DOHH2 (cell line): ENCODE measurements at regions not wholly inside any gene's neighbourhood (a gene's known extent, or its start where the extent isn't known, plus 50 kb on each side); places are given as distances from the start of the nearest gene placed in this dataset.

Experiments
- H3F3A ChIP-seq: fragments of 200-600 bp; sonication (generic), shearing (Covaris generic); 2 replicates; pipeline ENCODE4 v1.6.0; 2016; ENCODE audit warnings: antibody characterized with exemption, mild to moderate bottlenecking; ENCODE audit not compliant: control insufficient read depth, insufficient read depth
- H3K27ac ChIP-seq: fragments of 200-600 bp; sonication (generic); 2 replicates; pipeline ENCODE4 v1.5.1; 2014; ENCODE audit warnings: low read depth, mild to moderate bottlenecking, low read length, moderate library complexity
- H3K27me3 ChIP-seq: fragments of 200-600 bp; sonication (generic); 2 replicates; pipeline ENCODE4 v1.6.1; 2014; ENCODE audit warnings: mild to moderate bottlenecking, low read length, mixed read lengths; ENCODE audit not compliant: control insufficient read depth
- H3K36me3 ChIP-seq: fragments of 200-600 bp; sonication (generic); 2 replicates; pipeline ENCODE4 v1.6.1; 2014; ENCODE audit warnings: mild to moderate bottlenecking, low read length, moderate library complexity, mixed read lengths; ENCODE audit not compliant: control insufficient read depth
- H3K4me1 ChIP-seq: fragments of 200-600 bp; sonication (generic); 2 replicates; pipeline ENCODE4 v1.6.1; 2014; ENCODE audit warnings: mild to moderate bottlenecking, low read length, mixed read lengths; ENCODE audit not compliant: control insufficient read depth
- H3K4me2 ChIP-seq: fragments of 200-600 bp; sonication (generic); 2 replicates; pipeline ENCODE4 v1.6.0; 2014; ENCODE audit warnings: mild to moderate bottlenecking, low read length, moderate library complexity
- H3K4me3 ChIP-seq: fragments of 200-600 bp; sonication (generic); 2 replicates; pipeline ENCODE4 v1.5.1; 2014; ENCODE audit warnings: mild to moderate bottlenecking, low read length, mixed read lengths
- H3K79me2 ChIP-seq: fragments of 200-600 bp; sonication (generic); 2 replicates; pipeline ENCODE4 v1.6.1; 2014; ENCODE audit warnings: mild to moderate bottlenecking, low read length, mixed read lengths; ENCODE audit not compliant: control insufficient read depth
- H3K9me2 ChIP-seq: fragments of 200-600 bp; sonication (generic); replicated peaks from 2 replicates; pipeline ENCODE4 v1.6.1; 2014; ENCODE audit warnings: mild to moderate bottlenecking, low read length, mixed read lengths; ENCODE audit not compliant: control insufficient read depth
- H3K9me3 ChIP-seq: fragments of 200-600 bp; sonication (generic); 2 replicates; pipeline ENCODE4 v1.6.1; 2014; ENCODE audit warnings: antibody characterized with exemption, low read length, mixed read lengths; ENCODE audit not compliant: control insufficient read depth, insufficient read depth
- H4K20me1 ChIP-seq: fragments of 200-600 bp; sonication (generic); 2 replicates; pipeline ENCODE4 v1.6.0; 2014; ENCODE audit warnings: low read depth, mild to moderate bottlenecking, antibody characterized with exemption, low read length, moderate library complexity; ENCODE audit not compliant: control insufficient read depth, insufficient read depth
- CTCF ChIP-seq: fragments of 200-600 bp; sonication (generic); IDR thresholded peaks from one replicate; pipeline ENCODE4 v1.5.1; 2014; ENCODE audit warnings: antibody characterized with exemption, mild to moderate bottlenecking, low read depth, low read length; ENCODE audit not compliant: poor library complexity, severe bottlenecking
- EZH2phosphoT487 ChIP-seq: fragments of 200-600 bp; sonication (generic); IDR thresholded peaks from 2 replicates; pipeline ENCODE4 v1.6.1; 2017; ENCODE audit warnings: borderline replicate concordance, mild to moderate bottlenecking, antibody characterized with exemption, low read length, moderate library complexity, mixed read lengths

- Histone ChIP-seq H4K20me1 (no peaks in the 10 kb centered on the region), H3K4me1 (no peaks in the 10 kb centered on the region), H3K27me3 (no peaks in the 10 kb centered on the region), H3K36me3 (no peaks in the 10 kb centered on the region), H3K4me3 (no peak overlapping the region), H3K27ac (no peak overlapping the region), H3K9me2 (no peaks in the 10 kb centered on the region), H3K4me2 (no peak overlapping the region), H3K9me3 (no peaks in the 10 kb centered on the region), H3K79me2 (no peaks in the 10 kb centered on the region), H3F3A (no peaks in the 10 kb centered on the region)
- TF ChIP-seq EZH2phosphoT487 (no peak), CTCF (no peak)
Observed at GRCh38 chr1:76005765-76006164, 68.8 kb upstream of the ST6GALNAC3 start.

GRCh38 chr1:76006234-76006633 lies 68.3 kb upstream of the ST6GALNAC3 start:
- H3K79me2 ChIP-seq: no peaks in the 10 kb centered on the region
- no peak overlapping the region for H3K4me3 ChIP-seq
- H3K4me1 ChIP-seq: no peaks in the 10 kb centered on the region
- H3K9me2 ChIP-seq: no peaks in the 10 kb centered on the region
- H3K4me2 ChIP-seq: no peak overlapping the region
- H3K27ac ChIP-seq: no peak overlapping the region
- no peaks in the 10 kb centered on the region for H3F3A ChIP-seq
- H3K27me3 ChIP-seq: no peaks in the 10 kb centered on the region
- no peaks in the 10 kb centered on the region for H3K9me3 ChIP-seq
- H3K36me3 ChIP-seq: no peaks in the 10 kb centered on the region
- no peak for TF ChIP-seq EZH2phosphoT487
- no peak for TF ChIP-seq CTCF
- H4K20me1 ChIP-seq: no peaks in the 10 kb centered on the region

- H3K36me3 ChIP-seq: no peaks in the 10 kb centered on the region
- no peaks in the 10 kb centered on the region for H3K9me3 ChIP-seq
- no peaks in the 10 kb centered on the region for H3K4me1 ChIP-seq
- no peaks in the 10 kb centered on the region for H3K9me2 ChIP-seq
- no peak overlapping the region for H3K27ac ChIP-seq
- H3K4me2 ChIP-seq: no peak overlapping the region
- no peaks in the 10 kb centered on the region for H3K79me2 ChIP-seq
- no peaks in the 10 kb centered on the region for H3F3A ChIP-seq
- H4K20me1 ChIP-seq: no peaks in the 10 kb centered on the region
- no peaks in the 10 kb centered on the region for H3K27me3 ChIP-seq
- no peak overlapping the region for H3K4me3 ChIP-seq
- TF ChIP-seq CTCF: no peak
- no peak for TF ChIP-seq EZH2phosphoT487
Observed at GRCh38 chr1:76010802-76011201, 63.7 kb upstream of the ST6GALNAC3 start.
